Stomach smooth muscle (tissue), 2 donors: ENCODE measurements at regions not wholly inside any gene's neighbourhood (a gene's known extent, or its start where the extent isn't known, plus 50 kb on each side); places are given as distances from the start of the nearest gene placed in this dataset.

ENCODE experiments used
- H3K27ac ChIP-seq: one replicate; pipeline ENCODE4 v1.7.0; 2013; ENCODE audit warnings: mild to moderate bottlenecking, low read length, inconsistent platforms
- H3K27me3 ChIP-seq, 2 donors: one replicate each; pipeline ENCODE4 v1.7.0; 2013; ENCODE audit warnings: low read length in 2 of 2; ENCODE audit not compliant: insufficient read depth in 2 of 2, control insufficient read depth in 1 of 2
- H3K36me3 ChIP-seq, 2 donors: one replicate each; pipeline ENCODE4 v1.7.0; 2013; ENCODE audit warnings: low read length in 2 of 2; ENCODE audit not compliant: control insufficient read depth in 2 of 2, insufficient read depth in 2 of 2
- H3K4me1 ChIP-seq: one replicate; pipeline ENCODE4 v1.7.0; 2013; ENCODE audit warnings: low read length; ENCODE audit not compliant: control insufficient read depth, insufficient read depth
- H3K4me3 ChIP-seq, 2 donors: one replicate each; pipeline ENCODE4 v1.7.0; 2013; ENCODE audit warnings: low read length in 2 of 2
- H3K9ac ChIP-seq, 2 donors: one replicate each; pipeline ENCODE4 v1.7.0; 2013; ENCODE audit warnings: low read length in 2 of 2, mild to moderate bottlenecking in 1 of 2
- H3K9me3 ChIP-seq, 2 donors: one replicate each; pipeline ENCODE4 v1.7.0; 2013; ENCODE audit warnings: low read length in 2 of 2; ENCODE audit not compliant: control insufficient read depth in 2 of 2
- donor health status: healthy.
- donor health status: Pancreatic carcinoma.

GRCh38 chr6:97885828-97886227, 602.8 kb upstream of the MMS22L start:
- H3K4me1 ChIP-seq = no peaks in the 10 kb centered on the region

GRCh38 chr6:97901531-97901930, 618.5 kb upstream of the MMS22L start:
- H3K27ac ChIP-seq = no peak overlapping the region
- no peak overlapping the region for H3K9ac ChIP-seq
- H3K27me3 ChIP-seq = no peaks in the 10 kb centered on the region
- H3K4me1 ChIP-seq = no peaks in the 10 kb centered on the region
- no peaks in the 10 kb centered on the region for H3K36me3 ChIP-seq
- H3K9me3 ChIP-seq = no peaks in the 10 kb centered on the region
- no peak overlapping the region for H3K4me3 ChIP-seq

More at GRCh38 chr6:97885828-97886227, 602.8 kb upstream of the MMS22L start:
- H3K27ac ChIP-seq = no peak overlapping the region
- no peaks in the 10 kb centered on the region for H3K9me3 ChIP-seq
- no peak overlapping the region for H3K4me3 ChIP-seq
- H3K36me3 ChIP-seq = no peaks in the 10 kb centered on the region
- H3K9ac ChIP-seq = no peak overlapping the region
- no peaks in the 10 kb centered on the region for H3K27me3 ChIP-seq

GRCh38 chr6:97909380-97909779, 626.4 kb upstream of the MMS22L start:
- H3K27ac ChIP-seq = no peak overlapping the region
- H3K4me3 ChIP-seq = no peak overlapping the region
- no peak overlapping the region for H3K9ac ChIP-seq
- no peaks in the 10 kb centered on the region for H3K27me3 ChIP-seq
- no peaks in the 10 kb centered on the region for H3K4me1 ChIP-seq
- H3K9me3 ChIP-seq = no peaks in the 10 kb centered on the region
- no peaks in the 10 kb centered on the region for H3K36me3 ChIP-seq

DNA sequence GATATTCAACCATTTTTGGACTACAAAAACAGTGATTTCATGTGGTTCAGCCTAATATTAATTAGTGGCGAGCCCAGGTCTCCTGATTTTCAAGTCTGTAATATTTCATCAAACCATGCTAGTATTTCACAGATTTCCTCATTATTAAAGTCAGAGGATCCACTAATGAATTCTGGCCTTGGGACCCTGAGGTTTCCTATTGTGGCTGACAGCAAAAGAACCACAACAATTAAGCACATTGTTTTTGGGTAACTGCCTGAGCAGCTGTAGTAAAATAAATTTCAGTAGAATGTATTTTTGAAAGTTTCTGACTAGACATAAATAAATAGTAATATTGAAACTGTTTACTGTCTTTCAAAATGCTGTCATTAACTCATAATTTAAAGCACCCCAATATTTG, 630.7 kb upstream of the MMS22L start:
- Histone ChIP-seq H3K27me3 (no peaks in the 10 kb centered on the region), H3K9me3 (no peaks in the 10 kb centered on the region), H3K27ac (no peak overlapping the region), H3K9ac (no peak overlapping the region), H3K4me1 (no peaks in the 10 kb centered on the region), H3K4me3 (no peak overlapping the region), H3K36me3 (no peaks in the 10 kb centered on the region)

- Histone ChIP-seq H3K4me3 (no peak overlapping the region), H3K9ac (no peak overlapping the region), H3K9me3 (no peaks in the 10 kb centered on the region), H3K36me3 (no peaks in the 10 kb centered on the region), H3K27ac (no peak overlapping the region), H3K27me3 (no peaks in the 10 kb centered on the region), H3K4me1 (no peaks in the 10 kb centered on the region)
Measured at GRCh38 chr6:97914912-97915311, 631.9 kb upstream of the MMS22L start.

- no peak overlapping the region for H3K27ac ChIP-seq
- H3K36me3 ChIP-seq = no peaks in the 10 kb centered on the region
Measured at GRCh38 chr6:97915537-97915936, 632.5 kb upstream of the MMS22L start.

DNA sequence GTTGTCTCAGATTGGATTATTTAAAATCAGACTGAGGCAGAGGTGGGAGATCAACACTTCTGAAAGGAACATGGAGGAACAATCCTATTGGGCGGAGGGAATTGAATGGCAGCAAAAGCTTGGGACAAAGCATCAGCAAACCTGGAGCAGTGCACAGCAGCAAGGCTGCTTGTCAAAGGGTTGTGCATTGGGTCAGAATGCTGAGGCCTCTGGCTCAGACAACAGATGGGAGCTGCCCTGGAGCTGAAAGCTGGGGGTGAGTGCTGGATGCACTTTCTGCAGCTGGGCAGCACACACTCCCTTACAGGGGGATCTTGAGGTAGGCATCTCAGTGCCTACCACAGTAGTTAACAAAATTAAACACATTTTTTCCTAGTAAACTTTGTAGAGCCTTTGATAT, 634.4 kb upstream of the MMS22L start:
- no peaks in the 10 kb centered on the region for H3K36me3 ChIP-seq
- no peaks in the 10 kb centered on the region for H3K9me3 ChIP-seq
- H3K4me1 ChIP-seq = no peaks in the 10 kb centered on the region
- no peak overlapping the region for H3K4me3 ChIP-seq
- H3K9ac ChIP-seq = no peak overlapping the region
- no peaks in the 10 kb centered on the region for H3K27me3 ChIP-seq
- H3K27ac ChIP-seq = no peak overlapping the region

More at GRCh38 chr6:97915537-97915936, 632.5 kb upstream of the MMS22L start:
- no peaks in the 10 kb centered on the region for H3K9me3 ChIP-seq
- H3K4me3 ChIP-seq = no peak overlapping the region
- H3K27me3 ChIP-seq = no peaks in the 10 kb centered on the region
- H3K9ac ChIP-seq = no peak overlapping the region
- no peaks in the 10 kb centered on the region for H3K4me1 ChIP-seq

- H3K9me3 ChIP-seq = no peaks in the 10 kb centered on the region
- no peaks in the 10 kb centered on the region for H3K36me3 ChIP-seq
- H3K4me1 ChIP-seq = no peaks in the 10 kb centered on the region
- H3K27ac ChIP-seq = no peak overlapping the region
- no peak overlapping the region for H3K4me3 ChIP-seq
- H3K9ac ChIP-seq = no peak overlapping the region
- no peaks in the 10 kb centered on the region for H3K27me3 ChIP-seq
Measured at GRCh38 chr6:97919046-97919445, 636.0 kb upstream of the MMS22L start.

- H3K36me3 ChIP-seq = no peaks in the 10 kb centered on the region
- no peak overlapping the region for H3K4me3 ChIP-seq
- H3K9me3 ChIP-seq = no peaks in the 10 kb centered on the region
Measured at GRCh38 chr6:97919631-97920030, 636.6 kb upstream of the MMS22L start.

GRCh38 chr6:97923249-97923648, 640.2 kb upstream of the MMS22L start:
- H3K36me3 ChIP-seq = no peaks in the 10 kb centered on the region
- H3K4me3 ChIP-seq = no peak overlapping the region
- H3K9ac ChIP-seq = no peak overlapping the region
- H3K9me3 ChIP-seq = no peaks in the 10 kb centered on the region
- H3K27me3 ChIP-seq = no peaks in the 10 kb centered on the region
- H3K4me1 ChIP-seq = no peaks in the 10 kb centered on the region
- H3K27ac ChIP-seq = no peak overlapping the region

More at GRCh38 chr6:97919631-97920030, 636.6 kb upstream of the MMS22L start:
- no peak overlapping the region for H3K9ac ChIP-seq
- H3K4me1 ChIP-seq = no peaks in the 10 kb centered on the region
- H3K27ac ChIP-seq = no peak overlapping the region
- no peaks in the 10 kb centered on the region for H3K27me3 ChIP-seq

GRCh38 chr6:97925504-97925903, 642.5 kb upstream of the MMS22L start:
- H3K9ac ChIP-seq = no peak overlapping the region
- no peaks in the 10 kb centered on the region for H3K4me1 ChIP-seq
- H3K36me3 ChIP-seq = no peaks in the 10 kb centered on the region
- no peak overlapping the region for H3K27ac ChIP-seq
- no peak overlapping the region for H3K4me3 ChIP-seq
- no peaks in the 10 kb centered on the region for H3K9me3 ChIP-seq
- no peaks in the 10 kb centered on the region for H3K27me3 ChIP-seq
